Bronchial epithelial cell (primary cell): ENCODE measurements at regions not wholly inside any gene's neighbourhood (a gene's known extent, or its start where the extent isn't known, plus 50 kb on each side); places are given as distances from the start of the nearest gene placed in this dataset.
"Not testable (repeated sequence)": the region's sequence is repeated elsewhere in the genome, so short reads cannot be mapped to it uniquely, and the experiment has no call there.

Experiments used
- DNase-seq: peaks from one replicate; pipeline ENCODE4 v3.0.0-alpha.2; 2010; ENCODE audit warnings: low read depth
- FAIRE-seq: peaks from 2 replicates; lab custom pipeline; 2011; peaks lifted over from hg19 to GRCh38; lab: Jason Lieb, UNC
- H3K27me3 ChIP-seq: 2 replicates; pipeline ENCODE4 v1.5.1; 2011; ENCODE audit warnings: low read length; ENCODE audit not compliant: control insufficient read depth, insufficient read depth
- H3K36me3 ChIP-seq: 2 replicates; pipeline ENCODE4 v1.5.1; 2011; ENCODE audit warnings: low read length; ENCODE audit not compliant: control insufficient read depth, insufficient read depth
- H3K4me3 ChIP-seq: 2 replicates; pipeline ENCODE4 v1.5.1; 2011; ENCODE audit warnings: mild to moderate bottlenecking, low read depth, low read length, control low read depth
- CTCF ChIP-seq: IDR thresholded peaks from 2 replicates; pipeline ENCODE4 v1.5.1; 2011; ENCODE audit warnings: mild to moderate bottlenecking, moderate library complexity, low read length, control low read depth, inconsistent platforms; ENCODE audit not compliant: insufficient read depth, severe bottlenecking

DNA sequence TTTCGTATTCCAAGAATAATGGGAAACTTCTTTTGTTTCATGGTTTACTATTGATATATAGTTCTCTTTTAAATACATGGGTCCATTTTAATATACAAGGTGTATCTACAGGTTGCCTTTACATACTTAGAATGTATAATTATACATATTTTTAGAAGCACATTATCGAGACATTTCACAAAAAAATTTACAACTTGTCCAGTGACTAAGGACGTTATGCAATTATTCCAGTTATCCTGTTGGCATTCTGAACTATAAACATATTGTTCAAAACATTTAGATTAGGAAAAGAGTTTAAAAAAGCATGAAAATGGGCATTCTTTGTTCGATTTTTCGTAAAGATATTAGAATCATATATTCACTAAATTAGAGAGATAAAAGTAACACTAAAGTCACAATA lies 344.6 kb upstream of the TMEFF2 start:
- H3K36me3 ChIP-seq, result no peaks in the 10 kb centered on the region
- no peaks in the 10 kb centered on the region for H3K27me3 ChIP-seq
- DNase-seq (no peak), FAIRE-seq (no peak)
- no peak for TF ChIP-seq CTCF
- no peak overlapping the region for H3K4me3 ChIP-seq

DNA sequence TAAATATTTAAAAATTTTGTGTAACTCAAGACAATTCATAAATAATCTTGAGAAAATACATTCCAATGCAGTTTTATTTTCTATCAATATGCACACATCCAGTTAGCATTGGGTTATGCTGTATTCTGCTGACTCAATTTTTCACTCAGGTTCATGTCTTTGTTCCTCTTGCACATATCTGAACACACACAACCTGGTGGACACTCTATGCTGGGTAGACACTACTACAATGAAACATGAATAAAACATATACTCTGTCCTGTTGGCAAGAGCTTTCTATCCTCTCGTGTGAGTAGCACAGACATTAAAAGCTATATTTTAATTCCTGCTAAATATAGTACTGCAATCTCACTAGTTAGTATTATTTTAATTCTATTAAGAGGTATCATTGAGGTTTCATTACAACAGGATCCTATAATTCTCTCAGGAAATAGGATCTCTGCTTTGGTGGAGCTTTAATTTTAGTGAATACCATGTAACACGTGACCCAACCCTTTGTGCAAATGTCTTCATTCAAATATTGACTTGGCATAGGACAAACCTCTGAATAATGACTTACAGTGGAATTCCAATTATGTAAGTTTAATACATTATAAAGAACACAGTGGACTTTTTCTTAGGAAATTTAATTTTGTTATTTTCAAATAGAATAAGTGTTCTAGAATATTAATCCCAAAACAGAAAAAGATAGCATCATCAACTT lies 342.3 kb upstream of the TMEFF2 start:
- FAIRE-seq (no peak), DNase-seq (no peak)
- no peak for TF ChIP-seq CTCF
- Histone ChIP-seq H3K27me3 (no peaks in the 10 kb centered on the region), H3K36me3 (no peaks in the 10 kb centered on the region), H3K4me3 (no peak overlapping the region)

GRCh38 chr2:192535956-192536921 lies 341.5 kb upstream of the TMEFF2 start:
- FAIRE-seq (no peak), DNase-seq (no peak)
- TF ChIP-seq CTCF, result no peak
- no peak overlapping the region for H3K4me3 ChIP-seq
- H3K36me3 ChIP-seq, result no peaks in the 10 kb centered on the region
- no peaks in the 10 kb centered on the region for H3K27me3 ChIP-seq

- DNase-seq (peak; percentile 22), FAIRE-seq (no peak)
Measured at GRCh38 chr2:192534072-192534471, 339.3 kb upstream of the TMEFF2 start.

DNA sequence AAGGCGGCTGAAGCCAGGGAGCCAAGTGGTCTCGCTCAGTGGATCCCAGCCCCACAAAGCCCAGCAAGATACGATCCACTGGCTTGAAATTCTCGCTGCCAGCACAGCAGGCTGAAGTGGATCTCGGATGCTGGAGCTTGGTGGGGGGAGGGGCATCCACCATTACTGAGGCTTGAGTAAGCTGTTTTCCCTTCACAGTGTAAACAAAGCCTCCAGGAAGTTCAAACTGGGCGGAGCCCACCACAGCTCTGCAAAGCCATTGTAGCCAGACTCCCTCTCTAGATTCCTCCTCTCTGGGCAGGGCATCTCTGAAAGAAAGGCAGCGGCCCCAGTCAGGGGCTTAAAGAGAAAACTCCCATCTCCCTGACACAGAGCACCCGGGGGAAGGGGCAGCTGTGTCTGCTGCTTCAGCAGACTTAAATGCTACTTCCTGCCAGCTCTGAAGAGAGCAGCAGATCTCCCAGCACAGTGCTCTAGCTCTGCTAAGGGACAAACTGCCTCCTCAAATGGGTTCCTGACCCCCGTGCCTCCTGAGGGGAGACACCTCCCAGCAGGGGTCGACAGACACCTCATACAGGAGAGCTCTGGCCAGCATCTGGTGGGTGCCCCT lies 330.0 kb upstream of the TMEFF2 start:
- not testable (repeated sequence) for DNase-seq, H3K4me3 ChIP-seq, H3K36me3 ChIP-seq, H3K27me3 ChIP-seq
- peak; percentile 47 for FAIRE-seq

More at GRCh38 chr2:192534072-192534471, 339.3 kb upstream of the TMEFF2 start:
- no peak for TF ChIP-seq CTCF
- no peak overlapping the region for H3K4me3 ChIP-seq
- no peaks in the 10 kb centered on the region for H3K36me3 ChIP-seq
- H3K27me3 ChIP-seq, result no peaks in the 10 kb centered on the region

GRCh38 chr2:192524214-192524613 lies 329.5 kb upstream of the TMEFF2 start:
- not testable (repeated sequence) for H3K36me3 ChIP-seq, FAIRE-seq, H3K4me3 ChIP-seq, DNase-seq, H3K27me3 ChIP-seq
